Loucy (cell line): ENCODE measurements at regions not wholly inside any gene's neighbourhood (a gene's known extent, or its start where the extent isn't known, plus 50 kb on each side); places are given as distances from the start of the nearest gene placed in this dataset.

Experiments used
- EZH2phosphoT487 ChIP-seq: fragments of 200-600 bp; IDR thresholded peaks from 2 replicates; pipeline ENCODE4 v1.6.1; 2018; ENCODE audit warnings: antibody characterized with exemption, mild to moderate bottlenecking, moderate library complexity, borderline replicate concordance
- TF ChIP-seq, protein P1 (sequence below): fragments of 200-600 bp; sonication (generic); conservative IDR thresholded peaks from 2 replicates; pipeline ENCODE4 v1.5.1; 2014; ENCODE audit warnings: mild to moderate bottlenecking, antibody characterized with exemption, low read length

GRCh38 chr2:2838548-2838845 lies 507.4 kb upstream of the MYT1L start:
- TF ChIP-seq, protein P1, sequence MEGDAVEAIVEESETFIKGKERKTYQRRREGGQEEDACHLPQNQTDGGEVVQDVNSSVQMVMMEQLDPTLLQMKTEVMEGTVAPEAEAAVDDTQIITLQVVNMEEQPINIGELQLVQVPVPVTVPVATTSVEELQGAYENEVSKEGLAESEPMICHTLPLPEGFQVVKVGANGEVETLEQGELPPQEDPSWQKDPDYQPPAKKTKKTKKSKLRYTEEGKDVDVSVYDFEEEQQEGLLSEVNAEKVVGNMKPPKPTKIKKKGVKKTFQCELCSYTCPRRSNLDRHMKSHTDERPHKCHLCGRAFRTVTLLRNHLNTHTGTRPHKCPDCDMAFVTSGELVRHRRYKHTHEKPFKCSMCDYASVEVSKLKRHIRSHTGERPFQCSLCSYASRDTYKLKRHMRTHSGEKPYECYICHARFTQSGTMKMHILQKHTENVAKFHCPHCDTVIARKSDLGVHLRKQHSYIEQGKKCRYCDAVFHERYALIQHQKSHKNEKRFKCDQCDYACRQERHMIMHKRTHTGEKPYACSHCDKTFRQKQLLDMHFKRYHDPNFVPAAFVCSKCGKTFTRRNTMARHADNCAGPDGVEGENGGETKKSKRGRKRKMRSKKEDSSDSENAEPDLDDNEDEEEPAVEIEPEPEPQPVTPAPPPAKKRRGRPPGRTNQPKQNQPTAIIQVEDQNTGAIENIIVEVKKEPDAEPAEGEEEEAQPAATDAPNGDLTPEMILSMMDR = no peak
- no peak for TF ChIP-seq EZH2phosphoT487
